ENCODE measurements at regions not wholly inside any gene's neighbourhood (a gene's known extent, or its start where the extent isn't known, plus 50 kb on each side); places are given as distances from the start of the nearest gene placed in this dataset.
"Not testable (repeated sequence)": the region's sequence is repeated elsewhere in the genome, so short reads cannot be mapped to it uniquely, and the experiment has no call there.

- H3K9ac ChIP-seq (replicated peaks in 1 of 4; ENCODE audit: extremely low read depth in 1 of 4, low read depth in 3 of 4, low read length in 3 of 4); H3K36me3 ChIP-seq (ENCODE audit: control insufficient read depth in 2 of 4, insufficient read depth in 4 of 4, low read length in 3 of 4); H3K23me2 ChIP-seq (ENCODE audit: low read depth, low read length); H3K56ac ChIP-seq (replicated peaks; ENCODE audit: insufficient read length, low read depth, low read length); H4K8ac ChIP-seq (ENCODE audit: extremely low read depth, insufficient read depth, low read length); H4K20me1 ChIP-seq (replicated peaks in 1 of 2; ENCODE audit: control insufficient read depth in 1 of 2, insufficient read depth in 2 of 2, low read length in 2 of 2); H3K27ac ChIP-seq (ENCODE audit: low read depth, low read length); H2BK12ac ChIP-seq (ENCODE audit: low read depth, low read length); H3K79me1 ChIP-seq (ENCODE audit: low read depth, low read length); H2BK20ac ChIP-seq (ENCODE audit: low read length); CTCF ChIA-PET (ENCODE audit: partially characterized antibody); H2AFZ ChIP-seq (ENCODE audit: low read length); H3K23ac ChIP-seq (ENCODE audit: insufficient read length); H2AK5ac ChIP-seq (ENCODE audit: low read depth, low read length); H3K4ac ChIP-seq (replicated peaks; ENCODE audit: insufficient read length, low read depth, low read length); H3K14ac ChIP-seq (ENCODE audit: insufficient read length); POLR2A ChIA-PET (ENCODE audit: partially characterized antibody); DNase-seq (ENCODE audit: low read depth in 1 of 2, low spot score in 2 of 2); H3K18ac ChIP-seq (ENCODE audit: extremely low read depth, low read length); FAIRE-seq; H3K4me3 ChIP-seq (ENCODE audit: extremely low read depth in 1 of 4, insufficient read depth in 2 of 4, low read depth in 3 of 4, low read length in 4 of 4); H3K27me3 ChIP-seq (replicated peaks in 1 of 4; ENCODE audit: control insufficient read depth in 3 of 4, extremely low read depth in 1 of 4, insufficient read depth in 3 of 4, low read length in 3 of 4); H4K91ac ChIP-seq (replicated peaks; ENCODE audit: insufficient read length, low read length); H2BK5ac ChIP-seq (ENCODE audit: low read depth, low read length); H4K5ac ChIP-seq (ENCODE audit: insufficient read length, low read depth, low read length); H3K79me2 ChIP-seq (ENCODE audit: control insufficient read depth in 1 of 2, insufficient read depth in 2 of 2, low read length in 2 of 2); H2BK15ac ChIP-seq (ENCODE audit: low read length); H3K9me3 ChIP-seq (ENCODE audit: insufficient read depth in 2 of 2, low read depth in 1 of 2, low read length in 1 of 2); H2BK120ac ChIP-seq (replicated peaks; ENCODE audit: low read depth, low read length); H3K4me2 ChIP-seq (ENCODE audit: insufficient read depth in 1 of 2, low read depth in 2 of 2, low read length in 2 of 2): not testable (repeated sequence)
- H3K4me1 ChIP-seq (replicated peaks in 1 of 4; ENCODE audit: control insufficient read depth in 3 of 4, insufficient read depth in 4 of 4, low read length in 3 of 4): peaks cover 0 to 12% (median 2%) of the 10 kb centered on the region in 4 experiments; a peak in 3 of 7 replicates
- WGBS, 2 experiments (ENCODE audit: extremely low coverage in 1 of 2, insufficient coverage in 1 of 2, insufficient read length in 1 of 2, insufficient replicate concordance in 2 of 2, low coverage in 1 of 2, low lambda C conversion rate in 2 of 2, missing lambda C conversion rate in 1 of 2): 37% methylated on average over 6 of the region's 10 CpGs; no CpG with 5 or more reads in 1 of the 2 experiments
Measured at GRCh38 chr2:111464367-111464766, 343.7 kb downstream of the BCL2L11 start.

- POLR2A ChIA-PET (ENCODE audit: partially characterized antibody): not testable (repeated sequence)
- 96% methylated on average over 3 of the region's 3 CpGs; no CpG with 5 or more reads in 1 of the 2 experiments for WGBS, 2 experiments (ENCODE audit: extremely low coverage in 1 of 2, insufficient coverage in 1 of 2, insufficient read length in 1 of 2, insufficient replicate concordance in 2 of 2, low coverage in 1 of 2, low lambda C conversion rate in 2 of 2, missing lambda C conversion rate in 1 of 2)
Measured at GRCh38 chr2:111465521-111465920, 344.8 kb downstream of the BCL2L11 start.

More at GRCh38 chr2:111465521-111465920, 344.8 kb downstream of the BCL2L11 start:
- H3K18ac ChIP-seq (ENCODE audit: extremely low read depth, low read length); H3K79me2 ChIP-seq (ENCODE audit: control insufficient read depth in 1 of 2, insufficient read depth in 2 of 2, low read length in 2 of 2); H2BK15ac ChIP-seq (ENCODE audit: low read length); H2BK120ac ChIP-seq (replicated peaks; ENCODE audit: low read depth, low read length); H2BK5ac ChIP-seq (ENCODE audit: low read depth, low read length); H3K4me2 ChIP-seq (ENCODE audit: insufficient read depth in 1 of 2, low read depth in 2 of 2, low read length in 2 of 2); H4K91ac ChIP-seq (replicated peaks; ENCODE audit: insufficient read length, low read length); H3K23me2 ChIP-seq (ENCODE audit: low read depth, low read length); H3K27ac ChIP-seq (ENCODE audit: low read depth, low read length); H3K14ac ChIP-seq (ENCODE audit: insufficient read length); H3K4ac ChIP-seq (replicated peaks; ENCODE audit: insufficient read length, low read depth, low read length); H3K9ac ChIP-seq (replicated peaks in 1 of 4; ENCODE audit: extremely low read depth in 1 of 4, low read depth in 3 of 4, low read length in 3 of 4); H4K20me1 ChIP-seq (replicated peaks in 1 of 2; ENCODE audit: control insufficient read depth in 1 of 2, insufficient read depth in 2 of 2, low read length in 2 of 2); H2AFZ ChIP-seq (ENCODE audit: low read length); H4K8ac ChIP-seq (ENCODE audit: extremely low read depth, insufficient read depth, low read length); H3K36me3 ChIP-seq (ENCODE audit: control insufficient read depth in 2 of 4, insufficient read depth in 4 of 4, low read length in 3 of 4); H4K5ac ChIP-seq (ENCODE audit: insufficient read length, low read depth, low read length); CTCF ChIA-PET (ENCODE audit: partially characterized antibody); H3K23ac ChIP-seq (ENCODE audit: insufficient read length); FAIRE-seq; H3K27me3 ChIP-seq (replicated peaks in 1 of 4; ENCODE audit: control insufficient read depth in 3 of 4, extremely low read depth in 1 of 4, insufficient read depth in 3 of 4, low read length in 3 of 4); H2BK20ac ChIP-seq (ENCODE audit: low read length); H3K56ac ChIP-seq (replicated peaks; ENCODE audit: insufficient read length, low read depth, low read length); H3K79me1 ChIP-seq (ENCODE audit: low read depth, low read length); H3K9me3 ChIP-seq (ENCODE audit: insufficient read depth in 2 of 2, low read depth in 1 of 2, low read length in 1 of 2); DNase-seq (ENCODE audit: low read depth in 1 of 2, low spot score in 2 of 2); H2AK5ac ChIP-seq (ENCODE audit: low read depth, low read length); H3K4me3 ChIP-seq (ENCODE audit: extremely low read depth in 1 of 4, insufficient read depth in 2 of 4, low read depth in 3 of 4, low read length in 4 of 4): not testable (repeated sequence)
- H3K4me1 ChIP-seq (replicated peaks in 1 of 4; ENCODE audit: control insufficient read depth in 3 of 4, insufficient read depth in 4 of 4, low read length in 3 of 4): peaks cover 0 to 12% (median 2%) of the 10 kb centered on the region in 4 experiments; a peak in 3 of 7 replicates
- H2BK12ac ChIP-seq (ENCODE audit: low read depth, low read length): 0 out of 2 replicates have a peak overlapping the region, but pooled peaks have one; percentile 50

Measured in H1 (cell line).